Activated naive CD8-positive, alpha-beta T cell treated with anti-CD3 and anti-CD28 coated beads, Interleukin-2, amount 50 U/mL, for 16 hours (primary cell): ENCODE measurements at regions not wholly inside any gene's neighbourhood (a gene's known extent, or its start where the extent isn't known, plus 50 kb on each side); places are given as distances from the start of the nearest gene placed in this dataset.
"Not testable (repeated sequence)": the region's sequence is repeated elsewhere in the genome, so short reads cannot be mapped to it uniquely, and the experiment has no call there.

Experiments used
- DNase-seq: peaks from one replicate; pipeline ENCODE4 v3.0.0-alpha.2; 2020; ENCODE audit warnings: low read depth, low spot score

- no peak for DNase-seq
Observed at GRCh38 chr7:32224276-32224675, 154.1 kb upstream of the PDE1C start.

GRCh38 chr7:32223721-32224120 lies 153.5 kb upstream of the PDE1C start:
- no peak for DNase-seq

- no peak for DNase-seq
Observed at GRCh38 chr7:32223071-32223650, 153.0 kb upstream of the PDE1C start.

- DNase-seq, result no peak
Observed at GRCh38 chr7:32222251-32222900, 152.2 kb upstream of the PDE1C start.

GRCh38 chr7:32221736-32222135 lies 151.5 kb upstream of the PDE1C start:
- no peak for DNase-seq

GRCh38 chr7:32221056-32221455 lies 150.8 kb upstream of the PDE1C start:
- no peak for DNase-seq

- DNase-seq, result not testable (repeated sequence)
Observed at GRCh38 chr7:32219831-32220230, 149.6 kb upstream of the PDE1C start.

GRCh38 chr7:32219416-32219815 lies 149.2 kb upstream of the PDE1C start:
- DNase-seq, result no peak

- DNase-seq, result no peak
Observed at GRCh38 chr7:32218741-32219288, 148.6 kb upstream of the PDE1C start.

GRCh38 chr7:32218154-32218467 lies 147.9 kb upstream of the PDE1C start:
- DNase-seq, result no peak

- no peak for DNase-seq
Observed at GRCh38 chr7:32217341-32218153, 147.3 kb upstream of the PDE1C start.

GRCh38 chr7:32216759-32217158 lies 146.6 kb upstream of the PDE1C start:
- no peak for DNase-seq

- DNase-seq, result no peak
Observed at GRCh38 chr7:32215697-32216096, 145.5 kb upstream of the PDE1C start.

- no peak for DNase-seq
Observed at GRCh38 chr7:32214913-32215312, 144.7 kb upstream of the PDE1C start.

- no peak for DNase-seq
Observed at GRCh38 chr7:32212321-32212720, 142.1 kb upstream of the PDE1C start.

GRCh38 chr7:32206987-32207386 lies 136.8 kb upstream of the PDE1C start:
- no peak for DNase-seq

- DNase-seq, result no peak
Observed at GRCh38 chr7:32206488-32206887, 136.3 kb upstream of the PDE1C start.

GRCh38 chr7:32205298-32205824 lies 135.2 kb upstream of the PDE1C start:
- not testable (repeated sequence) for DNase-seq

- DNase-seq, result no peak
Observed at GRCh38 chr7:32204361-32205018, 134.3 kb upstream of the PDE1C start.

GRCh38 chr7:32200646-32201045 lies 130.4 kb upstream of the PDE1C start:
- no peak for DNase-seq

- DNase-seq, result no peak
Observed at GRCh38 chr7:32194537-32194936, 124.3 kb upstream of the PDE1C start.

- no peak for DNase-seq
Observed at GRCh38 chr7:32191305-32191704, 121.1 kb upstream of the PDE1C start.
